Coronary artery (tissue), 2 donors: ENCODE measurements at regions not wholly inside any gene's neighbourhood (a gene's known extent, or its start where the extent isn't known, plus 50 kb on each side); places are given as distances from the start of the nearest gene placed in this dataset.
"Not testable (repeated sequence)": the region's sequence is repeated elsewhere in the genome, so short reads cannot be mapped to it uniquely, and the experiment has no call there.

Source experiments
- DNase-seq: peaks from one replicate; pipeline ENCODE4 v3.0.0-alpha.2; 2017; ENCODE audit warnings: low spot score
- H3K27ac ChIP-seq, 2 donors: fragments of 200-600 bp; sonication (generic); one replicate each; pipeline ENCODE4 v1.5.1; 2016 to 2019
- H3K4me3 ChIP-seq: fragments of 200-600 bp; sonication (generic); 2 replicates; pipeline ENCODE4 v1.5.1; 2016; ENCODE audit warnings: mild to moderate bottlenecking, moderate library complexity
- TF ChIP-seq, protein P1 (sequence below): fragments of 200-600 bp; sonication (generic); IDR thresholded peaks from one replicate; pipeline ENCODE4 v1.5.1; 2019; ENCODE audit warnings: antibody characterized with exemption

DNA sequence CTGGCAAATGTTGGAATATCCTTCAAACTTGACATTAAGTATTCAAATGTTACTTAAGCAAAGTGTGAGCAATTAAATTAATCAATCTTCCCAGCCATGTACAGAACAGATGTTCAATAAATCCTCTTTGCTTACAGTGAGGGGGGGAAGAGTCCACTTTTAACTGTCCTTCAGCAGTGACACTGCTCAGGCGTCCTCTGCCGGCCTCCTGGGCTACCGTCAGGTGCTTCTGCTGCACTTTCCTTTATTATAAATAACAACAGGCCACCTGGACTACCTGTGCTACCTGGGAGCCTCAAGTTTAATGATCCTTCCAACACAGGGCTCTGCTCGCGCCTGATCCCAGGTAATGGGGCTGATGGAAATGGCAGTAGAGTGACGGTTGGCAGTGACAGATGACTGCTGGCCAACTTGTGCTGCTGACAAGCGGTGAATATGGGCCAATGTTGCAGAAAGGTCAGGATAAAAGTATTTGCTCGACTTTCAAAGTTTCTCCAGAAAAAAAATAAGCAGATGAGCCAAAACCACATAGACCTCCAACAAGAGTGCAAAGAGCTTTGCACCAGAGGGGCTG, 460.0 kb upstream of the ZNF507 start:
- Histone ChIP-seq H3K4me3 (no peak overlapping the region), H3K27ac (no peak overlapping the region)
- DNase-seq: no peak
- TF ChIP-seq, protein P1, sequence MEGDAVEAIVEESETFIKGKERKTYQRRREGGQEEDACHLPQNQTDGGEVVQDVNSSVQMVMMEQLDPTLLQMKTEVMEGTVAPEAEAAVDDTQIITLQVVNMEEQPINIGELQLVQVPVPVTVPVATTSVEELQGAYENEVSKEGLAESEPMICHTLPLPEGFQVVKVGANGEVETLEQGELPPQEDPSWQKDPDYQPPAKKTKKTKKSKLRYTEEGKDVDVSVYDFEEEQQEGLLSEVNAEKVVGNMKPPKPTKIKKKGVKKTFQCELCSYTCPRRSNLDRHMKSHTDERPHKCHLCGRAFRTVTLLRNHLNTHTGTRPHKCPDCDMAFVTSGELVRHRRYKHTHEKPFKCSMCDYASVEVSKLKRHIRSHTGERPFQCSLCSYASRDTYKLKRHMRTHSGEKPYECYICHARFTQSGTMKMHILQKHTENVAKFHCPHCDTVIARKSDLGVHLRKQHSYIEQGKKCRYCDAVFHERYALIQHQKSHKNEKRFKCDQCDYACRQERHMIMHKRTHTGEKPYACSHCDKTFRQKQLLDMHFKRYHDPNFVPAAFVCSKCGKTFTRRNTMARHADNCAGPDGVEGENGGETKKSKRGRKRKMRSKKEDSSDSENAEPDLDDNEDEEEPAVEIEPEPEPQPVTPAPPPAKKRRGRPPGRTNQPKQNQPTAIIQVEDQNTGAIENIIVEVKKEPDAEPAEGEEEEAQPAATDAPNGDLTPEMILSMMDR: no peak

DNA sequence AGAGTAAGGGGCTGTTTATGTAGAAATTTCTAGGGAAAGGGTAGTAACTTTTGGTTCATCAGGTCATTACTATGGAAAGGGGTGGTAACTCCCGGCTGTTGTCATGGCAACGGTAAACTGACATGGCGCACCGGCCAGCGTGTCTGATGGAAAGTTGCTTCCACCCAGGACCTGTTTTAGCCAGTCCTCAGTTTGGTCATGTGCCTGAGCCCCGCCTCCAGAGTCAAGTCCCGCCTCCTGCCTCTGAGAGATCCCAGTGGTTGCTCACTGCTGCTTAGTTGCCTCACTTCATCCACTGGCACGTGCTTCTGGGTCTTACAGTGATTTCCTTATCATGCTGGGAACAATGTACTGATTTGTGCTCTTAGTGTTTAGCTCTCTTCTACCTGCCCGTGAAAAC, 455.2 kb upstream of the ZNF507 start:
- DNase-seq: no peak
- H3K27ac ChIP-seq: no peak overlapping the region
- TF ChIP-seq, protein P1: no peak
- no peak overlapping the region for H3K4me3 ChIP-seq

DNA sequence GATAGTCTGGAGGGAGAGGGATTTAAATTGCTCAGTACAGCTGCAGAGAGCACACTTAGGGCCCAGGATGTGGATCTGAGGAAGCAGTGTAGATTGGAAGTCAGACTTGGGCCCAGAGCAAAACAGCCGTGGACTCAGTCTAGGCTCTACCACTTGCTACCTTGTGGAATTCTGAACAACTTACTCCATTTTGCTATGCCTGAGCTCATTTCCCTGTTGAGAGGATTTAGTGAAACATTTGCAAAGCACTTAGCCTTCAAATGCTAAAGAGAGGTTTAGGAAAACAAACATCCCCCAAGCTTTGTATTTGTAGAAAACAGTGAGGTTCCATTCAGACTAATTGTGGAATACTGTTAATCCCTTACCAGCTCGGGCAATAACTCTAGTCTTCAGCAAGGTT, 453.4 kb upstream of the ZNF507 start:
- no peak overlapping the region for H3K27ac ChIP-seq
- no peak for DNase-seq
- TF ChIP-seq, protein P1: no peak
- no peak overlapping the region for H3K4me3 ChIP-seq

DNA sequence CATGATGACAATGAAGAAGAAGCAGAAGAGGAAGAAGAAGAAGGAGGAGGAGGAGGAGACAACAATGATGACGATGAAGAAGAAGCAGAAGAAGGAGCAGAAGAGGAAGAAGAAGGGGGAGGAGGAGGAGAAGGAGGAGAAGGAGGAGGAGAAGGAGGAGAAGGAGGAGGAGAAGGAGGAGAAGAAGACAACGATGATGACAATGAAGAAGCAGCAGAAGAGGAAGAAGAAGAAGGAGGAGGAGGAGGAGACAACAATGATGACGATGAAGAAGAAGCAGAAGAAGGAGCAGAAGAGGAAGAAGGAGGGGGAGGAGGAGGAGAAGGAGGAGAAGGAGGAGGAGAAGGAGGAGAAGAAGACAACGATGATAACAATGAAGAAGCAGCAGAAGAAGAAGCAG, 451.9 kb upstream of the ZNF507 start:
- H3K27ac ChIP-seq, DNase-seq, H3K4me3 ChIP-seq: not testable (repeated sequence)

DNA sequence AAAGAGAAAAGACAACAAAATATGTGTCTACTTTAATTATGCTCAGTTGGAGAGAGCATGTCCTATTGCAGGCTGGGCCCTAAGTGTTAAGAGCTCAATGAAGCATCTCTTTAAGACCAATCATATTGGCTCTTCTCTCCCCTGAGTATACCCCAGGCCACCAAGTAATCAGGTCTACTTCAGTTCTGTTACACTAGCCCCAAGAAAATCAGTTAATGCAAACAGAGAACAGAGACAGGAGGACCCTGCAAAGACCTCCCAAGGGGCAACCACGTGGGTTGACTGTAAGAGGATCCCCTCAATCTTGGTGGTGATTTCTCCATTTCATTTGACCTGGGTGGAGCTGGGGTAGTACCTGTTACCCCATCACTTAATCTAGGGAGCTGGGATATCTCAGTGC, 451.0 kb upstream of the ZNF507 start:
- TF ChIP-seq, protein P1: no peak

DNA sequence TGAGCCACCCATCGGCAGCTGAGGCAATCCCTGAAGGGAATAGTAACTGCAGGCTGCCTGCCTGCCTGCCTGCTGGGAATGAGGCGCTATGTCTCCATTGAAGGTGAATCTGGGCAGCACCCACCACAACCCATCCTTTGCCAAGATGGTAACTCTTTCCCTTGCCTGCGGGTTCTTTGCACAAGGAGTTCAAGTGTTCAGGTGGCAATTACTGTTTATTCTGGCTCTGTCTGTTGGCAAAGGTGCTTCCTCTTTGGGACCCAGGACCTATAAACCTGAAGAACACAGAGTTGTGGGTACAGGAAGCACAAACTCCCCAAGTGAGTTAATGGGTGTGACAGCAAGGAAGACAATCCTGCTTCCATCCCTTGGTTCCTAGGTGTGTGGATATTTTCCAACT, 448.1 kb upstream of the ZNF507 start:
- H3K4me3 ChIP-seq: no peak overlapping the region
- TF ChIP-seq, protein P1: no peak
- H3K27ac ChIP-seq: no peak overlapping the region
- no peak for DNase-seq

More for the DNA sequence above, 451.0 kb upstream of the ZNF507 start:
- H3K4me3 ChIP-seq: no peak overlapping the region
- H3K27ac ChIP-seq: no peak overlapping the region
- no peak for DNase-seq

DNA sequence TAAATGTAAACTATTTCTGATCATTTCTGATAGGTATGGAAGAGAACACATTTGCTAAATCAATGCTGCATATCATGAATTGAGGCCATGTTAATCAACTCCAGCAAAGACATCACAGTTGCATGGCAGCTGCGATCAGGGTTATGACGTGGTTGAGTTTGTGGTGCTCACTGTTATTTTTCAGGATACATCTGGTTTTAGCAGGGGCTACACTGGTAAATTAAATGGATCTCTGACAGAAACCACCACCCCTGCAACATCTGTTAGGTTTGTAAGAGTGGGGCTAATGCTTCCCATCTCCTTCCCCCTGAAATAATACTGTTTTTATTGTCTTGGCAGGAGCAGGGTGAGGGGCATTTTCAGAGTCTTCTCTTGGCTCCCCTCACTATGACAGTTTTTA, 444.4 kb upstream of the ZNF507 start:
- no peak for DNase-seq
- TF ChIP-seq, protein P1: no peak

DNA sequence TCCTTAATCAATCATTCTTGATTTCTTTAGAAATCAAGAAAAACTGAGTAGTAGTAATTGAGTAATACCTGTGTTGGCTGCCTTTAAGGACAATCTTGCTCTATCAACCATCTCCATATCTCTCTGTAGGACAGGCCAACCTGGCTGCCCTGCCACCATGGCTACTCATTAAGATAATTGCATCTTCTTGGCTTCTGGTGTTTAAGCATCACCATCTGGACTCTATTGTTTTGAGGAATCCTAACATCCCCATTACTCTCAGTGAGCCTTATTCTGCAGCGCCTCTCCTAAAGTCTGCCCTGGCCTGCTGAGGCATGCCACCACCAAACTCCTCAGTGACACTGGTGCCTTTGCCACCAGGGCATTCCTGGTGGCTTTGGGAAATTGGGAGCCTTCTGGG, 442.6 kb upstream of the ZNF507 start:
- TF ChIP-seq, protein P1: no peak
- H3K4me3 ChIP-seq: no peak overlapping the region
- no peak for DNase-seq
- H3K27ac ChIP-seq: no peak overlapping the region

More for the DNA sequence above, 444.4 kb upstream of the ZNF507 start:
- Histone ChIP-seq H3K27ac (no peak overlapping the region), H3K4me3 (no peak overlapping the region)
